Fibroblast of lung (primary cell): ENCODE measurements at regions not wholly inside any gene's neighbourhood (a gene's known extent, or its start where the extent isn't known, plus 50 kb on each side); places are given as distances from the start of the nearest gene placed in this dataset.

Experiments used
- EZH2 ChIP-seq: IDR thresholded peaks from 2 replicates; pipeline ENCODE4 v1.5.1; 2012; ENCODE audit warnings: low read length, control low read depth, mild to moderate bottlenecking; ENCODE audit errors: missing control alignments
- TF ChIP-seq, protein P1 (sequence below), 2 donors: IDR thresholded peaks in 1 of 2; conservative IDR thresholded peaks in 1 of 2; 1 replicate in 1 of 2; 2 replicates in 1 of 2; pipeline ENCODE4 v1.5.1; 2011 to 2012; ENCODE audit warnings: low read length in 2 of 2, control low read depth in 1 of 2, inconsistent platforms in 1 of 2, low read depth in 1 of 2, mild to moderate bottlenecking in 1 of 2

DNA sequence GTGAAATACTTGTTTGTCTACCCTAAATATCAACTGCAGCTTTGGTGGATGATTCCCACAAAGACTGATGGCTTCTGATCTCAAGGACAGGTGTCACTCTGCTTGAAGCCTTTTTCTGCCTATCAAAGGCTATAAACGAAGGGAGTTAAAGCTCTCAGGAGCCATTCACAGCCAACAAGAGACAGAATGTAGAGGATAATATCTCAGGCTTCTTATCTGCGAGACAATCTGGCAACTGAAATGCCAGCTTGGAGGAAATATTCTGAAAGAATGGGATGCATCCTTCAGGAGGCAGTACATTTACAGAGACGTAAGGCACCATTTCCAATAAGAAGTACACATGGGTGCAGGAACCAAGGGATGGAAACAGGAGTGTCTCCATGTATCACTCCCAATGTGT lies 549.4 kb downstream of the GPAM start:
- TF ChIP-seq, protein P1, sequence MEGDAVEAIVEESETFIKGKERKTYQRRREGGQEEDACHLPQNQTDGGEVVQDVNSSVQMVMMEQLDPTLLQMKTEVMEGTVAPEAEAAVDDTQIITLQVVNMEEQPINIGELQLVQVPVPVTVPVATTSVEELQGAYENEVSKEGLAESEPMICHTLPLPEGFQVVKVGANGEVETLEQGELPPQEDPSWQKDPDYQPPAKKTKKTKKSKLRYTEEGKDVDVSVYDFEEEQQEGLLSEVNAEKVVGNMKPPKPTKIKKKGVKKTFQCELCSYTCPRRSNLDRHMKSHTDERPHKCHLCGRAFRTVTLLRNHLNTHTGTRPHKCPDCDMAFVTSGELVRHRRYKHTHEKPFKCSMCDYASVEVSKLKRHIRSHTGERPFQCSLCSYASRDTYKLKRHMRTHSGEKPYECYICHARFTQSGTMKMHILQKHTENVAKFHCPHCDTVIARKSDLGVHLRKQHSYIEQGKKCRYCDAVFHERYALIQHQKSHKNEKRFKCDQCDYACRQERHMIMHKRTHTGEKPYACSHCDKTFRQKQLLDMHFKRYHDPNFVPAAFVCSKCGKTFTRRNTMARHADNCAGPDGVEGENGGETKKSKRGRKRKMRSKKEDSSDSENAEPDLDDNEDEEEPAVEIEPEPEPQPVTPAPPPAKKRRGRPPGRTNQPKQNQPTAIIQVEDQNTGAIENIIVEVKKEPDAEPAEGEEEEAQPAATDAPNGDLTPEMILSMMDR (conservative IDR thresholded peaks at IDR 0.05 in 1 of 2, IDR thresholded peaks at IDR 0.05 in 1 of 2; ENCODE audit: low read depth in 1 of 2, low read length in 2 of 2): no peak
- no peak for TF ChIP-seq EZH2
